ENCODE measurements at regions not wholly inside any gene's neighbourhood (a gene's known extent, or its start where the extent isn't known, plus 50 kb on each side); places are given as distances from the start of the nearest gene placed in this dataset.

- ATAC-seq, result no peak
- TF ChIP-seq POLR2AphosphoS5 (IDR thresholded peaks at IDR 0.05), result no peak
- no peak for TF ChIP-seq EP300 (IDR thresholded peaks at IDR 0.05)
- TF ChIP-seq CTCF (IDR thresholded peaks at IDR 0.05), result no peak
- no peak for TF ChIP-seq POLR2A (IDR thresholded peaks at IDR 0.05)
- Histone ChIP-seq H3K9me3 (no peaks in the 10 kb centered on the region), H3K27me3 (no peaks in the 10 kb centered on the region), H3K36me3 (no peaks in the 10 kb centered on the region), H3K27ac (no peak overlapping the region), H3K4me1 (no peaks in the 10 kb centered on the region), H3K4me3 (no peak overlapping the region)
- 80 to 94% methylated on average over 2 to 6 of the region's 10 CpGs for WGBS, 2 donors (ENCODE audit: low coverage in 1 of 2)
These were observed 237.4 kb downstream of the TBL1XR1 start for GRCh38 chr3:176959867-176960266.

GRCh38 chr3:176958560-176958959 is 238.7 kb downstream of the TBL1XR1 start:
- Histone ChIP-seq H3K36me3 (no peaks in the 10 kb centered on the region), H3K4me1 (peaks cover 1 to 7% (median 4%) of the 10 kb centered on the region in 3 donors), H3K4me3 (no peak overlapping the region), H3K27me3 (no peaks in the 10 kb centered on the region), H3K27ac (no peak overlapping the region), H3K9me3 (no peaks in the 10 kb centered on the region)
- no peak for ATAC-seq
- no peak for TF ChIP-seq POLR2A (IDR thresholded peaks at IDR 0.05)
- TF ChIP-seq CTCF (IDR thresholded peaks at IDR 0.05), result no peak
- TF ChIP-seq EP300 (IDR thresholded peaks at IDR 0.05), result no peak
- TF ChIP-seq POLR2AphosphoS5 (IDR thresholded peaks at IDR 0.05), result no peak
- 89 to 96% methylated on average over 2 of the region's 2 CpGs for WGBS, 2 donors (ENCODE audit: low coverage in 1 of 2)

GRCh38 chr3:176954517-176954916 is 242.8 kb downstream of the TBL1XR1 start:
- H3K27me3 ChIP-seq, result no peaks in the 10 kb centered on the region
- no peaks in the 10 kb centered on the region for H3K36me3 ChIP-seq
- no peak for ATAC-seq
- peaks cover 3 to 12% (median 5%) of the 10 kb centered on the region in 3 donors for H3K4me1 ChIP-seq
- 71 to 95% methylated on average over 1 to 2 of the region's 2 CpGs for WGBS, 2 donors (ENCODE audit: low coverage in 1 of 2)
- TF ChIP-seq POLR2AphosphoS5 (IDR thresholded peaks at IDR 0.05), result no peak
- no peak for TF ChIP-seq EP300 (IDR thresholded peaks at IDR 0.05)
- no peak for TF ChIP-seq CTCF (IDR thresholded peaks at IDR 0.05)
- TF ChIP-seq POLR2A (IDR thresholded peaks at IDR 0.05), result no peak
- no peaks in the 10 kb centered on the region for H3K9me3 ChIP-seq
- no peak overlapping the region for H3K4me3 ChIP-seq
- no peak overlapping the region for H3K27ac ChIP-seq

- ATAC-seq, result peak; percentile 73
- no peak for TF ChIP-seq CTCF (IDR thresholded peaks at IDR 0.05)
- no peak for TF ChIP-seq POLR2A (IDR thresholded peaks at IDR 0.05)
- TF ChIP-seq POLR2AphosphoS5 (IDR thresholded peaks at IDR 0.05), result peak; percentile 61
- no peaks in the 10 kb centered on the region for H3K9me3 ChIP-seq
- H3K36me3 ChIP-seq, result no peaks in the 10 kb centered on the region
- peaks cover 3 to 12% (median 5%) of the 10 kb centered on the region in 3 donors for H3K4me1 ChIP-seq
- H3K27ac ChIP-seq, result no peak overlapping the region
- no peaks in the 10 kb centered on the region for H3K27me3 ChIP-seq
- H3K4me3 ChIP-seq, result no peak overlapping the region
- 38 to 46% methylated on average over 5 of the region's 6 CpGs for WGBS, 2 donors (ENCODE audit: low coverage in 1 of 2)
These were observed 243.9 kb downstream of the TBL1XR1 start for GRCh38 chr3:176953106-176954060.

All from gastroesophageal sphincter (tissue), 4 donors.